DOHH2 (cell line): ENCODE measurements at regions not wholly inside any gene's neighbourhood (a gene's known extent, or its start where the extent isn't known, plus 50 kb on each side); places are given as distances from the start of the nearest gene placed in this dataset.

Experiments used
- H3F3A ChIP-seq: fragments of 200-600 bp; sonication (generic), shearing (Covaris generic); 2 replicates; pipeline ENCODE4 v1.6.0; 2016; ENCODE audit warnings: antibody characterized with exemption, mild to moderate bottlenecking; ENCODE audit not compliant: control insufficient read depth, insufficient read depth
- H3K27ac ChIP-seq: fragments of 200-600 bp; sonication (generic); 2 replicates; pipeline ENCODE4 v1.5.1; 2014; ENCODE audit warnings: low read depth, mild to moderate bottlenecking, low read length, moderate library complexity
- H3K27me3 ChIP-seq: fragments of 200-600 bp; sonication (generic); 2 replicates; pipeline ENCODE4 v1.6.1; 2014; ENCODE audit warnings: mild to moderate bottlenecking, low read length, mixed read lengths; ENCODE audit not compliant: control insufficient read depth
- H3K36me3 ChIP-seq: fragments of 200-600 bp; sonication (generic); 2 replicates; pipeline ENCODE4 v1.6.1; 2014; ENCODE audit warnings: mild to moderate bottlenecking, low read length, moderate library complexity, mixed read lengths; ENCODE audit not compliant: control insufficient read depth
- H3K4me1 ChIP-seq: fragments of 200-600 bp; sonication (generic); 2 replicates; pipeline ENCODE4 v1.6.1; 2014; ENCODE audit warnings: mild to moderate bottlenecking, low read length, mixed read lengths; ENCODE audit not compliant: control insufficient read depth
- H3K4me2 ChIP-seq: fragments of 200-600 bp; sonication (generic); 2 replicates; pipeline ENCODE4 v1.6.0; 2014; ENCODE audit warnings: mild to moderate bottlenecking, low read length, moderate library complexity
- H3K4me3 ChIP-seq: fragments of 200-600 bp; sonication (generic); 2 replicates; pipeline ENCODE4 v1.5.1; 2014; ENCODE audit warnings: mild to moderate bottlenecking, low read length, mixed read lengths
- H3K79me2 ChIP-seq: fragments of 200-600 bp; sonication (generic); 2 replicates; pipeline ENCODE4 v1.6.1; 2014; ENCODE audit warnings: mild to moderate bottlenecking, low read length, mixed read lengths; ENCODE audit not compliant: control insufficient read depth
- H3K9me2 ChIP-seq: fragments of 200-600 bp; sonication (generic); replicated peaks from 2 replicates; pipeline ENCODE4 v1.6.1; 2014; ENCODE audit warnings: mild to moderate bottlenecking, low read length, mixed read lengths; ENCODE audit not compliant: control insufficient read depth
- H3K9me3 ChIP-seq: fragments of 200-600 bp; sonication (generic); 2 replicates; pipeline ENCODE4 v1.6.1; 2014; ENCODE audit warnings: antibody characterized with exemption, low read length, mixed read lengths; ENCODE audit not compliant: control insufficient read depth, insufficient read depth
- H4K20me1 ChIP-seq: fragments of 200-600 bp; sonication (generic); 2 replicates; pipeline ENCODE4 v1.6.0; 2014; ENCODE audit warnings: low read depth, mild to moderate bottlenecking, antibody characterized with exemption, low read length, moderate library complexity; ENCODE audit not compliant: control insufficient read depth, insufficient read depth
- CTCF ChIP-seq: fragments of 200-600 bp; sonication (generic); IDR thresholded peaks from one replicate; pipeline ENCODE4 v1.5.1; 2014; ENCODE audit warnings: antibody characterized with exemption, mild to moderate bottlenecking, low read depth, low read length; ENCODE audit not compliant: poor library complexity, severe bottlenecking
- EZH2phosphoT487 ChIP-seq: fragments of 200-600 bp; sonication (generic); IDR thresholded peaks from 2 replicates; pipeline ENCODE4 v1.6.1; 2017; ENCODE audit warnings: borderline replicate concordance, mild to moderate bottlenecking, antibody characterized with exemption, low read length, moderate library complexity, mixed read lengths

GRCh38 chrY:7936831-7937230, 1025.3 kb upstream of the AMELY start:
- Histone ChIP-seq H3K9me3 (no peaks in the 10 kb centered on the region), H3K4me1 (no peaks in the 10 kb centered on the region), H3K4me2 (no peak overlapping the region), H3K36me3 (no peaks in the 10 kb centered on the region), H3K79me2 (no peaks in the 10 kb centered on the region), H3K9me2 (no peaks in the 10 kb centered on the region), H3K4me3 (no peak overlapping the region), H4K20me1 (no peaks in the 10 kb centered on the region), H3K27ac (no peak overlapping the region), H3F3A (no peaks in the 10 kb centered on the region), H3K27me3 (no peaks in the 10 kb centered on the region)
- TF ChIP-seq CTCF: no peak
- TF ChIP-seq EZH2phosphoT487: no peak

- H3K36me3 ChIP-seq: no peaks in the 10 kb centered on the region
- H3K4me2 ChIP-seq: no peak overlapping the region
- no peaks in the 10 kb centered on the region for H3K9me3 ChIP-seq
- no peaks in the 10 kb centered on the region for H3K27me3 ChIP-seq
- TF ChIP-seq EZH2phosphoT487: no peak
- TF ChIP-seq CTCF: no peak
- no peak overlapping the region for H3K4me3 ChIP-seq
- no peaks in the 10 kb centered on the region for H3K9me2 ChIP-seq
- no peaks in the 10 kb centered on the region for H3K79me2 ChIP-seq
- H3F3A ChIP-seq: no peaks in the 10 kb centered on the region
- no peak overlapping the region for H3K27ac ChIP-seq
- no peaks in the 10 kb centered on the region for H4K20me1 ChIP-seq
- H3K4me1 ChIP-seq: no peaks in the 10 kb centered on the region
These were observed 1024.5 kb upstream of the AMELY start for GRCh38 chrY:7936046-7936445.

- H4K20me1 ChIP-seq: no peaks in the 10 kb centered on the region
- no peaks in the 10 kb centered on the region for H3K36me3 ChIP-seq
- no peaks in the 10 kb centered on the region for H3K9me3 ChIP-seq
- no peaks in the 10 kb centered on the region for H3K79me2 ChIP-seq
- no peak overlapping the region for H3K4me2 ChIP-seq
- H3K27me3 ChIP-seq: no peaks in the 10 kb centered on the region
- TF ChIP-seq EZH2phosphoT487: no peak
- TF ChIP-seq CTCF: no peak
- H3K9me2 ChIP-seq: no peaks in the 10 kb centered on the region
- H3F3A ChIP-seq: no peaks in the 10 kb centered on the region
- H3K4me1 ChIP-seq: no peaks in the 10 kb centered on the region
- no peak overlapping the region for H3K27ac ChIP-seq
- H3K4me3 ChIP-seq: no peak overlapping the region
These were observed 1024.1 kb upstream of the AMELY start for GRCh38 chrY:7935606-7936005.

- no peaks in the 10 kb centered on the region for H3K79me2 ChIP-seq
- H3K27ac ChIP-seq: no peak overlapping the region
- no peaks in the 10 kb centered on the region for H3K27me3 ChIP-seq
- H3K4me3 ChIP-seq: no peak overlapping the region
- no peak overlapping the region for H3K4me2 ChIP-seq
- no peaks in the 10 kb centered on the region for H4K20me1 ChIP-seq
- H3K4me1 ChIP-seq: no peaks in the 10 kb centered on the region
- no peaks in the 10 kb centered on the region for H3F3A ChIP-seq
- H3K36me3 ChIP-seq: no peaks in the 10 kb centered on the region
- H3K9me3 ChIP-seq: no peaks in the 10 kb centered on the region
- TF ChIP-seq CTCF: no peak
- no peaks in the 10 kb centered on the region for H3K9me2 ChIP-seq
These were observed 1020.9 kb upstream of the AMELY start for GRCh38 chrY:7932424-7932823.
